Ishikawa (cell line): ENCODE measurements at regions not wholly inside any gene's neighbourhood (a gene's known extent, or its start where the extent isn't known, plus 50 kb on each side); places are given as distances from the start of the nearest gene placed in this dataset.

Source experiments
- CEBPB ChIP-seq: IDR thresholded peaks from 2 replicates; pipeline ENCODE4 v1.6.1; 2012
- CREB1 ChIP-seq: IDR thresholded peaks from 2 replicates; pipeline ENCODE4 v1.6.1; 2012; ENCODE audit warnings: low read depth
- EGR1 ChIP-seq: IDR thresholded peaks from 2 replicates; pipeline ENCODE4 v1.6.1; 2012
- EP300 ChIP-seq: IDR thresholded peaks from 2 replicates; pipeline ENCODE4 v1.6.1; 2012; ENCODE audit warnings: borderline replicate concordance
- FOXM1 ChIP-seq: IDR thresholded peaks from 2 replicates; pipeline ENCODE4 v1.6.1; 2012; ENCODE audit warnings: low read depth, borderline replicate concordance
- MAX ChIP-seq: IDR thresholded peaks from 2 replicates; pipeline ENCODE4 v1.6.1; 2012
- NFIC ChIP-seq: IDR thresholded peaks from 2 replicates; pipeline ENCODE4 v1.6.1; 2012
- RAD21 ChIP-seq: IDR thresholded peaks from 2 replicates; pipeline ENCODE4 v1.6.1; 2012; ENCODE audit warnings: low read depth
- REST ChIP-seq: IDR thresholded peaks from 2 replicates; pipeline ENCODE4 v1.6.1; 2012; ENCODE audit warnings: low read depth, mild to moderate bottlenecking
- TAF1 ChIP-seq: IDR thresholded peaks from 2 replicates; pipeline ENCODE4 v1.6.1; 2012; ENCODE audit warnings: low read depth, mild to moderate bottlenecking
- TCF12 ChIP-seq: IDR thresholded peaks from 2 replicates; pipeline ENCODE4 v1.6.1; 2012; ENCODE audit warnings: low read depth
- TEAD4 ChIP-seq: IDR thresholded peaks from 2 replicates; pipeline ENCODE4 v1.6.1; 2012
- YY1 ChIP-seq: IDR thresholded peaks from 2 replicates; pipeline ENCODE4 v1.6.1; 2012; ENCODE audit warnings: low read depth
- ZBTB7A ChIP-seq: IDR thresholded peaks from 2 replicates; pipeline ENCODE4 v1.6.1; 2012; ENCODE audit warnings: low read depth
- TF ChIP-seq, protein P1 (sequence below): IDR thresholded peaks from 2 replicates; pipeline ENCODE4 v1.6.1; 2012

DNA sequence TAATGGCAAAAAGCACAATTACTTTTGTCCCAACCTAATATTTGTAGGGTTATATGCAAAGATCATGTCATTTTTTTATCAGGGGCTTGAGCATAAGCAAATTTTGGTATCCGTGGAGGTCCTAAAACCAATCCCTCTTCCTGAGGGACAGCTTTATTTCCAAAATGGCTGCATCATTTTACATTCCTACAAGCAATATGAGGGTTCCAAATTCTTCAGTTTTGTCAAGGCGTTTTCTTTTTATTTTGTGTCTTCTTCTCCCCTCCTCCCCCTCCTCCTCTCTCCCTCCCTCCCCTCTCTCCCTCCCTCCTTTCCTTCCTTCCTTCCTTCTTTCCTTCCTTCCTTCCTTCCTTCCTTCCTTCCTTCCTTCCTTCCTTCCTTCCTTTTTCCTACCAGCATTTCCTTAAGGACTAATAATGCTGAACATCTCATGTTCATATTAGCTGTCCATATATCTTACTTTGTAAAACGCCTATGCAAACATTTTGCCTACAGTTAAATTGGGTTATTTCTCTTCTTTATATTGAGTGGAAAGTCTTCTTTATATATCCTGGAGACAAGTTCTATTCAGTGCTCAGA, 881.8 kb downstream of the DCDC2C start:
- TF ChIP-seq MAX, result no peak
- TF ChIP-seq TAF1, result no peak
- no peak for TF ChIP-seq ZBTB7A
- no peak for TF ChIP-seq EGR1
- TF ChIP-seq CEBPB, result no peak
- no peak for TF ChIP-seq CREB1
- TF ChIP-seq TEAD4, result no peak
- TF ChIP-seq REST, result no peak
- TF ChIP-seq FOXM1, result no peak
- no peak for TF ChIP-seq EP300
- TF ChIP-seq, protein P1, sequence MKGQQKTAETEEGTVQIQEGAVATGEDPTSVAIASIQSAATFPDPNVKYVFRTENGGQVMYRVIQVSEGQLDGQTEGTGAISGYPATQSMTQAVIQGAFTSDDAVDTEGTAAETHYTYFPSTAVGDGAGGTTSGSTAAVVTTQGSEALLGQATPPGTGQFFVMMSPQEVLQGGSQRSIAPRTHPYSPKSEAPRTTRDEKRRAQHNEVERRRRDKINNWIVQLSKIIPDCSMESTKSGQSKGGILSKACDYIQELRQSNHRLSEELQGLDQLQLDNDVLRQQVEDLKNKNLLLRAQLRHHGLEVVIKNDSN, result no peak
- no peak for TF ChIP-seq RAD21
- no peak for TF ChIP-seq NFIC
- no peak for TF ChIP-seq TCF12
- no peak for TF ChIP-seq YY1

DNA sequence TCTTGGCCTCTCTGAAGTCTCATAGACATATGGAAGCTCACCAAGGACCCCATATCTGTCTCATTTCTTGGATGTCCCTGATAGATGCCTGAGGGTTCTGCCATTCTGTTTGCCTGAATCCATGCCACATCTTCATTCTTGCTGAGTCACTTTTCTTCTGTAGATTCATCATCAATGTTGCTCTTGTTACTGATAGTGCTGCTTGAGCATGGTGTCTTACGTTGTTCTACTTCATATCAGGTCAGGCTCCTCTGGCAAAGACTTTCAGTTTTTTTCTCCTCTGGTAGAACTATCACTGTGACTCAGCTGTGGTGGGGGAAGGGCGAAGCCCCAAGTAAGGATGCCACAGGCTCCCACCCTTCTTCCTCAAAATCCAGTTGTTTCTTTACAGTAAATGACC, 885.2 kb downstream of the DCDC2C start:
- TF ChIP-seq TCF12, result no peak
- TF ChIP-seq MAX, result no peak
- TF ChIP-seq CREB1, result no peak
- no peak for TF ChIP-seq CEBPB
- TF ChIP-seq EGR1, result no peak
- TF ChIP-seq RAD21, result no peak
- TF ChIP-seq, protein P1, result no peak
- no peak for TF ChIP-seq TEAD4
- no peak for TF ChIP-seq ZBTB7A
- TF ChIP-seq EP300, result no peak
- TF ChIP-seq TAF1, result no peak
- no peak for TF ChIP-seq NFIC
- no peak for TF ChIP-seq YY1
- TF ChIP-seq FOXM1, result no peak
- no peak for TF ChIP-seq REST

DNA sequence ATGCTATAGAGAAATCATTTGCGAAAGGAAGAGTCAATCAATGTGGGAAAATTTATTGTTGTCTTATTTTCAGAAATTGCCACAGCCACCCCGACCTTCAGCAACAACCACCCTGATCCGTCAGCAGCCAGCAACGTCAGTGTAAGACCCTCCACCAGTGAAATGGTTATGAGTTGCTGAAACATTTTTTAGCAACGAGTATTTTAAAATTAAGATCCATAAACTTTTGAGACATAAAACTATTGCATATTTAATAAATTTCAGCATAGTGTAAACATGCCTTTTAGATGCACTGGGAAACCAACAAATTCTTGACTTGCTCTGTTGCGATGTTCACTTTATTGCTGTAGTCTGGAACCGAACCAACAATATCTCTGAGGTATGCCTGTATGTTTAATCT, 887.9 kb downstream of the DCDC2C start:
- TF ChIP-seq TAF1 (no peak), EGR1 (no peak), RAD21 (no peak), REST (no peak), TCF12 (no peak), CREB1 (no peak), EP300 (no peak), CEBPB (no peak), NFIC (no peak), YY1 (no peak), FOXM1 (no peak)
- TF ChIP-seq, protein P1, result no peak

- TF ChIP-seq ZBTB7A (no peak), NFIC (no peak), TCF12 (no peak), FOXM1 (no peak), CEBPB (no peak)
Observed at GRCh38 chr2:4597400-4597799, 894.0 kb downstream of the DCDC2C start.
